ENCODE measurements at regions not wholly inside any gene's neighbourhood (a gene's known extent, or its start where the extent isn't known, plus 50 kb on each side); places are given as distances from the start of the nearest gene placed in this dataset.

GRCh38 chr4:187171706-187172339, 448.2 kb upstream of the FAT1 start:
- Histone ChIP-seq H3K27ac (ENCODE audit: extremely low read depth, low read depth, low read length) (no peak overlapping the region), H3K36me3 (ENCODE audit: control insufficient read depth in 2 of 2, insufficient read depth in 1 of 2, low read length in 2 of 2) (no peaks in the 10 kb centered on the region), H3K4me3 (ENCODE audit: low read depth, low read length) (no peak overlapping the region), H3K9me3 (ENCODE audit: control insufficient read depth, insufficient read depth, low read depth, low read length) (no peaks in the 10 kb centered on the region), H3K4me1 (ENCODE audit: control insufficient read depth, insufficient read depth, low read length) (no peaks in the 10 kb centered on the region)
- TF ChIP-seq PBX3 (CRISPR knock-in tag; IDR thresholded peaks at IDR 0.05), result no peak
- TF ChIP-seq ZBTB10 (tag by site-specific recombination; IDR thresholded peaks at IDR 0.05), result no peak
- no peak for TF ChIP-seq ZNF132 (tag by site-specific recombination; IDR thresholded peaks at IDR 0.05; ENCODE audit: borderline replicate concordance)
- no peak for TF ChIP-seq GFI1B (tag by site-specific recombination; IDR thresholded peaks at IDR 0.05)
- no peak for TF ChIP-seq ZNF571 (tag by site-specific recombination; IDR thresholded peaks at IDR 0.05)
- no peak for TF ChIP-seq SCRT1 (tag by site-specific recombination; IDR thresholded peaks at IDR 0.05; ENCODE audit: borderline replicate concordance)
- no peak for TF ChIP-seq GLI4 (tag by site-specific recombination; IDR thresholded peaks at IDR 0.05)
- TF ChIP-seq PRDM2 (tag by site-specific recombination; IDR thresholded peaks at IDR 0.05; ENCODE audit: borderline replicate concordance), result no peak
- TF ChIP-seq, protein P1, sequence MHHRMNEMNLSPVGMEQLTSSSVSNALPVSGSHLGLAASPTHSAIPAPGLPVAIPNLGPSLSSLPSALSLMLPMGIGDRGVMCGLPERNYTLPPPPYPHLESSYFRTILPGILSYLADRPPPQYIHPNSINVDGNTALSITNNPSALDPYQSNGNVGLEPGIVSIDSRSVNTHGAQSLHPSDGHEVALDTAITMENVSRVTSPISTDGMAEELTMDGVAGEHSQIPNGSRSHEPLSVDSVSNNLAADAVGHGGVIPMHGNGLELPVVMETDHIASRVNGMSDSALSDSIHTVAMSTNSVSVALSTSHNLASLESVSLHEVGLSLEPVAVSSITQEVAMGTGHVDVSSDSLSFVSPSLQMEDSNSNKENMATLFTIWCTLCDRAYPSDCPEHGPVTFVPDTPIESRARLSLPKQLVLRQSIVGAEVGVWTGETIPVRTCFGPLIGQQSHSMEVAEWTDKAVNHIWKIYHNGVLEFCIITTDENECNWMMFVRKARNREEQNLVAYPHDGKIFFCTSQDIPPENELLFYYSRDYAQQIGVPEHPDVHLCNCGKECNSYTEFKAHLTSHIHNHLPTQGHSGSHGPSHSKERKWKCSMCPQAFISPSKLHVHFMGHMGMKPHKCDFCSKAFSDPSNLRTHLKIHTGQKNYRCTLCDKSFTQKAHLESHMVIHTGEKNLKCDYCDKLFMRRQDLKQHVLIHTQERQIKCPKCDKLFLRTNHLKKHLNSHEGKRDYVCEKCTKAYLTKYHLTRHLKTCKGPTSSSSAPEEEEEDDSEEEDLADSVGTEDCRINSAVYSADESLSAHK (tag by site-specific recombination; IDR thresholded peaks at IDR 0.05), result no peak
- TF ChIP-seq AEBP2 (tag by site-specific recombination; IDR thresholded peaks at IDR 0.05; ENCODE audit: borderline replicate concordance), result no peak
- TF ChIP-seq KLF9 (tag by site-specific recombination; IDR thresholded peaks at IDR 0.05; ENCODE audit: low read depth), result no peak
- ChIA-PET POLR2A (no interaction called here), CTCF (interaction anchor here (0.7 kb wide), 2 partner anchors 387 to 973 kb away, joined by 4 to 6 read pairs; no protein-coding TSS in a partner anchor)

Data from HEK293 (cell line).